ENCODE measurements at regions not wholly inside any gene's neighbourhood (a gene's known extent, or its start where the extent isn't known, plus 50 kb on each side); places are given as distances from the start of the nearest gene placed in this dataset.

DNA sequence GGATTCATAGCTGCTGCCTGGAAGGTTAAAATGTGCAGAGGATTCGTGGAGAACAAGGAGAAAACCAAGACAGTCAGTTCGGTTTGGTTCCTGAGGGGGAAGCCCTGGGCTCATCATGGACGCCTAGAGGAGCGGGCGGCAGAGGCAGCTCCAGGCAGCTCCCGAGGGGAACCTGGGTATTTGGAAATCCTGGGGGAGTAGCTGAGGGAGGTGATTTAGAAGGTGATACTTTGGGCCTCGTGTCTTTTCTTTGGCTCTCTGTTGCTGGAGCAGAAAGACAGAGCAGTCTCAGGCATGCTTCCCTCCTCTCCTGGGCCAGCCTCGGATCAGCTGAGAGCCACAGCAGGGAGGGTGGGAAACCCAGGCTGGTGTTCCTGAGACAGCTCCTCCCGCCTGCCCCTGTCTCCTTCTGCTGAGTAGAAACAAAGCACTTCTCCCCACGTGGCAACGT lies 139.5 kb downstream of the DLL1 start:
- no peak for DNase-seq (ENCODE audit: low spot score)
- peaks cover 8% of the 10 kb centered on the region for H3K4me1 ChIP-seq (ENCODE audit: insufficient read depth, low read length, poor library complexity, severe bottlenecking)
- H3K27ac ChIP-seq (ENCODE audit: low read depth, low read length, poor library complexity, severe bottlenecking), result no peak overlapping the region
- POLR2A ChIA-PET (ENCODE audit: low non-redundant PET), result no interaction called here
- H3K36me3 ChIP-seq (ENCODE audit: insufficient read depth, low read length, poor library complexity, severe bottlenecking), result no peaks in the 10 kb centered on the region
- no peak overlapping the region for H3K4me3 ChIP-seq (ENCODE audit: low read depth, low read length, poor library complexity, severe bottlenecking)
- CTCF ChIA-PET, result no interaction called here
- no peaks in the 10 kb centered on the region for H3K9me3 ChIP-seq (ENCODE audit: low read depth, low read length, poor library complexity, severe bottlenecking)
- intact Hi-C loops (cut with micrococcal nuclease; ENCODE audit: unreplicated experiment), result no loop called here
- H3K27me3 ChIP-seq (replicated peaks; ENCODE audit: insufficient read depth, low read depth, low read length, poor library complexity), result no peaks in the 10 kb centered on the region
- TF ChIP-seq, protein P1, sequence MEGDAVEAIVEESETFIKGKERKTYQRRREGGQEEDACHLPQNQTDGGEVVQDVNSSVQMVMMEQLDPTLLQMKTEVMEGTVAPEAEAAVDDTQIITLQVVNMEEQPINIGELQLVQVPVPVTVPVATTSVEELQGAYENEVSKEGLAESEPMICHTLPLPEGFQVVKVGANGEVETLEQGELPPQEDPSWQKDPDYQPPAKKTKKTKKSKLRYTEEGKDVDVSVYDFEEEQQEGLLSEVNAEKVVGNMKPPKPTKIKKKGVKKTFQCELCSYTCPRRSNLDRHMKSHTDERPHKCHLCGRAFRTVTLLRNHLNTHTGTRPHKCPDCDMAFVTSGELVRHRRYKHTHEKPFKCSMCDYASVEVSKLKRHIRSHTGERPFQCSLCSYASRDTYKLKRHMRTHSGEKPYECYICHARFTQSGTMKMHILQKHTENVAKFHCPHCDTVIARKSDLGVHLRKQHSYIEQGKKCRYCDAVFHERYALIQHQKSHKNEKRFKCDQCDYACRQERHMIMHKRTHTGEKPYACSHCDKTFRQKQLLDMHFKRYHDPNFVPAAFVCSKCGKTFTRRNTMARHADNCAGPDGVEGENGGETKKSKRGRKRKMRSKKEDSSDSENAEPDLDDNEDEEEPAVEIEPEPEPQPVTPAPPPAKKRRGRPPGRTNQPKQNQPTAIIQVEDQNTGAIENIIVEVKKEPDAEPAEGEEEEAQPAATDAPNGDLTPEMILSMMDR (conservative IDR thresholded peaks at IDR 0.05; ENCODE audit: low read depth, low read length), result no peak
- TF ChIP-seq EZH2 (IDR thresholded peaks at IDR 0.05; ENCODE audit: borderline replicate concordance, low read depth, low read length, poor library complexity, severe bottlenecking), result no peak
- BruUV-seq (replicated peaks), result no TSS peak

DNA sequence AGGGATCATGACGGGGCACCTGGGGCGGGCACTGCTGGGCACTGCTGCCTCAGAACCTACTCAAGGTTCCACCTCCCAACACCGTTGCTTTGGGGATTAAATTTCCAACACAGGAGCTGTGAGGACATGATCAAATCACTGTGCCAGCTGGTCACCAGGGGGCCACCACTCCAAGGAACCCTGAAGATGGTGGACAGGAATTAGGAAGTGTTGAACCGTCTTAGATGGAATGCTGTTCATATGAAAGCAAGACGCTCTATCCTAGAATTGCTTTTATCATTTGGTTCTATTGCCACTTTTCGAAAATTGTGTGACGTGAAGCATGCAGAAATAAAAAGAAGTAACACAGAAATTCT lies 140.3 kb downstream of the DLL1 start:
- CTCF ChIA-PET, result no interaction called here
- Histone ChIP-seq H3K27ac (ENCODE audit: low read depth, low read length, poor library complexity, severe bottlenecking) (no peak overlapping the region), H3K27me3 (replicated peaks; ENCODE audit: insufficient read depth, low read depth, low read length, poor library complexity) (no peaks in the 10 kb centered on the region), H3K4me1 (ENCODE audit: insufficient read depth, low read length, poor library complexity, severe bottlenecking) (peaks cover 8% of the 10 kb centered on the region), H3K9me3 (ENCODE audit: low read depth, low read length, poor library complexity, severe bottlenecking) (no peaks in the 10 kb centered on the region), H3K4me3 (ENCODE audit: low read depth, low read length, poor library complexity, severe bottlenecking) (no peak overlapping the region), H3K36me3 (ENCODE audit: insufficient read depth, low read length, poor library complexity, severe bottlenecking) (no peaks in the 10 kb centered on the region)
- BruUV-seq (replicated peaks), result no TSS peak
- TF ChIP-seq, protein P1 (conservative IDR thresholded peaks at IDR 0.05; ENCODE audit: low read depth, low read length), result no peak
- no peak for TF ChIP-seq EZH2 (IDR thresholded peaks at IDR 0.05; ENCODE audit: borderline replicate concordance, low read depth, low read length, poor library complexity, severe bottlenecking)
- POLR2A ChIA-PET (ENCODE audit: low non-redundant PET), result no interaction called here
- DNase-seq (ENCODE audit: low spot score), result no peak
- intact Hi-C loops (cut with micrococcal nuclease; ENCODE audit: unreplicated experiment), result no loop called here

DNA sequence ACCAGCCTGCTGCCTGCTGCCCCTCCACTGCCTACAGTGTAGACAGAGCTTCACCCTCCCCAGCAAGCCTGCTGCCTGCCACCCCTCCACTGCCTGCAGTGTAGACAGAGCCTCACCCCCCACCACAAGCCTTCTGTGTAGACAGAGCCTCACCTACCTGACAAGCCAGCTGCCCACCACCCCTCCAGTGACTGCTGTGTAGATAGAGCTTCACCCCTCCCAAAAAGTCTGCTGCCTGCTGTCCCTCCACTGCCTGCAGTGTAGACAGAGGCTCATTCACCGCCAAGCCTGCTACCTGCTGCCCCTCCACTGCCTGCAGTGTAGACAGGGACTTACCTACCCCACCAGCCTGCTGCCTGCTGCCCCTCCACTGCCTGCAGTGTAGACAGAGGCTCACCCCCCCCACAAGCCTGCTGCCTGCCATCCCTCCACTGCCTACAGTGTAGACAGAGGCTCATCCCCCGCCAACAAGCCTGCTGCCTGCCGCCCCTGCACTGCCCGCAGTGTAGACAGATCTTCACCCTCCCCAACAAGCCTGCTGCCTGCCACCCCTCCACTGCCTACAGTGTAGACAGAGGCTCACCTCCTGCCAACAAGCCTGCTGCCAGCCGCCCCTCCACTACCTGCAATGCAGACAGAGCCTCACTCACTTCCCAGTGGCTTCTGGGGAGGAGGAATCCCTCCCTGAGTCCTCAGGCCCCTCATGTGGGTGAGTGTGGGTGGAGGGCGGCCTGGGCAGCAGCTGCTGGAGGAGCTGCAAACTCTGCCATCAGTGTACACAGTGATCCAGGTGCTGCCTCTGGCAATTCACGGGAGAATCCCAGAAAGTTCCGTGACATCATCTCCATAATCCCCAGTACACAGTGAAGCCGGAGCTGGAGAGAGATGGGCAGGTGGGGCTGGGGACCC lies 140.9 kb downstream of the DLL1 start:
- Histone ChIP-seq H3K4me3 (ENCODE audit: low read depth, low read length, poor library complexity, severe bottlenecking) (no peak overlapping the region), H3K36me3 (ENCODE audit: insufficient read depth, low read length, poor library complexity, severe bottlenecking) (no peaks in the 10 kb centered on the region), H3K27me3 (replicated peaks; ENCODE audit: insufficient read depth, low read depth, low read length, poor library complexity) (no peaks in the 10 kb centered on the region), H3K9me3 (ENCODE audit: low read depth, low read length, poor library complexity, severe bottlenecking) (no peaks in the 10 kb centered on the region), H3K4me1 (ENCODE audit: insufficient read depth, low read length, poor library complexity, severe bottlenecking) (peaks cover 8% of the 10 kb centered on the region), H3K27ac (ENCODE audit: low read depth, low read length, poor library complexity, severe bottlenecking) (no peak overlapping the region)
- POLR2A ChIA-PET (ENCODE audit: low non-redundant PET), result no interaction called here
- BruUV-seq (replicated peaks), result no TSS peak
- CTCF ChIA-PET, result no interaction called here
- TF ChIP-seq, protein P1 (conservative IDR thresholded peaks at IDR 0.05; ENCODE audit: low read depth, low read length), result no peak
- no peak for TF ChIP-seq EZH2 (IDR thresholded peaks at IDR 0.05; ENCODE audit: borderline replicate concordance, low read depth, low read length, poor library complexity, severe bottlenecking)
- DNase-seq (ENCODE audit: low spot score), result no peak
- intact Hi-C loops (cut with micrococcal nuclease; ENCODE audit: unreplicated experiment), result no loop called here
